HCT116 (cell line): ENCODE measurements at regions not wholly inside any gene's neighbourhood (a gene's known extent, or its start where the extent isn't known, plus 50 kb on each side); places are given as distances from the start of the nearest gene placed in this dataset.

ENCODE experiments used
- ATAC-seq: fragments of 200-7000 bp; cut with Tn5 transposase; 2 replicates; pipeline ENCODE4 v1.9.1; 2020; ENCODE audit warnings: mild to moderate bottlenecking, moderate library complexity
- BruUV-seq: library from RNA; stranded (reverse); fragments of 400-500 nt; replicated peaks from 2 replicates; lab custom pipeline; 2021; lab: Mats Ljungman, UMichigan
- CTCF ChIA-PET: fragments of 300-600 bp; sonication (Branson Sonifier 250); formaldehyde crosslinking; loops from one replicate; lab custom pipeline; 2021; ENCODE audit warnings: antibody characterized with exemption; lab: Charles Lee
- POLR2A ChIA-PET: fragments of 300-600, 350-600 bp; sonication (Branson Sonifier 250); formaldehyde crosslinking; loops from one replicate; lab custom pipeline; 2021; ENCODE audit warnings: antibody characterized with exemption; lab: Charles Lee
- RAD21 ChIA-PET, 2 experiments: fragments of 300-600 bp; sonication (Branson Sonifier 250); formaldehyde crosslinking; loops; one replicate each; lab custom pipeline; 2023; ENCODE audit warnings: low total read pairs in 2 of 2; ENCODE audit not compliant: uncharacterized antibody in 2 of 2, unreplicated experiment in 2 of 2, low non-redundant PET in 1 of 2; lab: Charles Lee
- DNase-seq: peaks from one replicate; pipeline ENCODE4 v3.0.0-alpha.2; 2010; ENCODE audit warnings: low read depth, low spot score
- H2AFZ ChIP-seq: fragments of 200-600 bp; shearing (Covaris generic), sonication (generic); 2 replicates; pipeline ENCODE4 v1.6.1; 2017; ENCODE audit warnings: low read depth, mixed run types, mixed read lengths, antibody characterized with exemption, low read length; ENCODE audit not compliant: poor library complexity, severe bottlenecking
- H3K27ac ChIP-seq: 2 replicates; pipeline ENCODE4 v1.5.1; 2012; ENCODE audit warnings: low read depth, low read length
- H3K27me3 ChIP-seq: fragments of 200-600 bp; sonication (generic); 2 replicates; pipeline ENCODE4 v1.6.1; 2016; ENCODE audit warnings: mixed run types, low read length, mixed read lengths; ENCODE audit not compliant: insufficient read depth
- H3K36me3 ChIP-seq, 2 experiments: fragments of 200-500 bp in 1 of 2; fragments of 200-600 bp in 1 of 2; sonication (Bioruptor generic) in 1 of 2; sonication (generic) in 1 of 2; 2 replicates each; pipeline versions ENCODE4 v1.5.1 to v1.6.1; 2014 to 2016; ENCODE audit warnings: low read length in 2 of 2, inconsistent platforms in 1 of 2, mixed read lengths in 1 of 2, mixed run types in 1 of 2; ENCODE audit not compliant: insufficient read depth in 2 of 2, control insufficient read depth in 1 of 2
- H3K4me1 ChIP-seq, 2 experiments: fragments of 200-600 bp in 1 of 2; sonication (generic) in 1 of 2; 2 replicates each; pipeline versions ENCODE4 v1.5.1 to v1.6.1; 2012 to 2017; ENCODE audit warnings: low read length in 2 of 2, inconsistent platforms in 1 of 2, mild to moderate bottlenecking in 1 of 2, mixed read lengths in 1 of 2, mixed run types in 1 of 2, moderate library complexity in 1 of 2; ENCODE audit not compliant: insufficient read depth in 2 of 2, control insufficient read depth in 1 of 2
- H3K4me2 ChIP-seq: fragments of 200-600 bp; sonication (generic); 2 replicates; pipeline ENCODE4 v1.6.1; 2017; ENCODE audit warnings: mixed run types, low read length, mixed read lengths
- H3K4me3 ChIP-seq, 2 experiments: fragments of 200-600 bp in 1 of 2; sonication (generic) in 1 of 2; replicated peaks in 1 of 2; 2 replicates each; pipeline ENCODE4 v1.5.1; 2011 to 2016; ENCODE audit warnings: low read length in 2 of 2, control low read depth in 1 of 2, low read depth in 1 of 2, mild to moderate bottlenecking in 1 of 2, mixed read lengths in 1 of 2, mixed run types in 1 of 2
- H3K79me2 ChIP-seq: fragments of 200-600 bp; sonication (generic); 2 replicates; pipeline ENCODE4 v1.6.1; 2017; ENCODE audit warnings: mild to moderate bottlenecking, mixed run types, low read length, moderate library complexity, mixed read lengths; ENCODE audit not compliant: insufficient read depth
- H3K9ac ChIP-seq: fragments of 200-600 bp; sonication (generic); 2 replicates; pipeline ENCODE4 v1.6.1; 2016; ENCODE audit warnings: low read length, mixed read lengths
- H3K9me2 ChIP-seq: fragments of 200-600 bp; sonication (generic), shearing (Covaris generic); 2 replicates; pipeline ENCODE4 v1.6.1; 2017; ENCODE audit warnings: mixed run types, mild to moderate bottlenecking, moderate library complexity; ENCODE audit not compliant: insufficient read depth
- H3K9me3 ChIP-seq, 2 experiments: fragments of 200-500 bp in 1 of 2; fragments of 200-600 bp in 1 of 2; sonication (Bioruptor generic) in 1 of 2; sonication (generic) in 1 of 2; 2 replicates each; pipeline ENCODE4 v1.6.1; 2014 to 2017; ENCODE audit warnings: low read length in 2 of 2, mixed read lengths in 2 of 2, inconsistent platforms in 1 of 2, low read depth in 1 of 2, mild to moderate bottlenecking in 1 of 2, mixed run types in 1 of 2, moderate library complexity in 1 of 2; ENCODE audit not compliant: control insufficient read depth in 1 of 2, insufficient read depth in 1 of 2
- H4K20me1 ChIP-seq: fragments of 200-600 bp; sonication (generic), shearing (Covaris generic); 2 replicates; pipeline ENCODE4 v1.6.1; 2017; ENCODE audit warnings: mixed run types, mild to moderate bottlenecking, moderate library complexity; ENCODE audit not compliant: insufficient read depth
- EZH2 ChIP-seq: fragments of 200-600 bp; sonication (generic); IDR thresholded peaks from 2 replicates; pipeline ENCODE4 v1.6.1; 2017; ENCODE audit warnings: antibody characterized with exemption, mixed run types
- EZH2phosphoT487 ChIP-seq: fragments of 200-600 bp; IDR thresholded peaks from 2 replicates; pipeline ENCODE4 v1.6.1; 2018; ENCODE audit warnings: antibody characterized with exemption, borderline replicate concordance
- POLR2A ChIP-seq: IDR thresholded peaks from 2 replicates; pipeline ENCODE4 v1.7.0; 2011; ENCODE audit warnings: borderline replicate concordance; ENCODE audit not compliant: insufficient read depth, insufficient read length; ENCODE audit errors: extremely low read depth
- SIN3A ChIP-seq: IDR thresholded peaks from 2 replicates; pipeline ENCODE4 v1.6.1; 2012; ENCODE audit warnings: low read depth
- TCF7L2 ChIP-seq: IDR thresholded peaks from 2 replicates; pipeline ENCODE4 v1.7.0; 2011; ENCODE audit warnings: borderline replicate concordance, inconsistent platforms; ENCODE audit not compliant: insufficient read depth, insufficient read length; ENCODE audit errors: extremely low read depth
- YY1 ChIP-seq: IDR thresholded peaks from 2 replicates; pipeline ENCODE4 v1.6.1; 2011; ENCODE audit warnings: low read length, low read depth, moderate library complexity, mild to moderate bottlenecking; ENCODE audit not compliant: insufficient replicate concordance; ENCODE audit errors: extremely low read depth
- ZFX ChIP-seq: fragments of 450-650 bp; IDR thresholded peaks from 2 replicates; pipeline ENCODE4 v1.6.1; 2017
- intact Hi-C: fragments of 100-400 bp; cut with micrococcal nuclease; formaldehyde crosslinking; loops from 2 replicates; pipeline ENCODE4 v1.10.0; 2022
- TF ChIP-seq, protein P1 (sequence below): IDR thresholded peaks from 2 replicates; pipeline ENCODE4 v1.6.1; 2012
- TF ChIP-seq, protein P2 (sequence below): IDR thresholded peaks from 2 replicates; pipeline ENCODE4 v1.6.1; 2012
- TF ChIP-seq, protein P3 (sequence below), 3 experiments: fragments of 200-600 bp in 1 of 3; sonication (generic) in 1 of 3; IDR thresholded peaks in 2 of 3; conservative IDR thresholded peaks in 1 of 3; 2 replicates each; pipeline ENCODE4 v1.5.1; 2012 to 2017; ENCODE audit warnings: low read depth in 2 of 3, low read length in 2 of 3, antibody characterized with exemption in 1 of 3, borderline replicate concordance in 1 of 3, control low read depth in 1 of 3, mild to moderate bottlenecking in 1 of 3, mixed read lengths in 1 of 3, mixed run types in 1 of 3, moderate library complexity in 1 of 3; ENCODE audit not compliant: insufficient read depth in 1 of 3

DNA sequence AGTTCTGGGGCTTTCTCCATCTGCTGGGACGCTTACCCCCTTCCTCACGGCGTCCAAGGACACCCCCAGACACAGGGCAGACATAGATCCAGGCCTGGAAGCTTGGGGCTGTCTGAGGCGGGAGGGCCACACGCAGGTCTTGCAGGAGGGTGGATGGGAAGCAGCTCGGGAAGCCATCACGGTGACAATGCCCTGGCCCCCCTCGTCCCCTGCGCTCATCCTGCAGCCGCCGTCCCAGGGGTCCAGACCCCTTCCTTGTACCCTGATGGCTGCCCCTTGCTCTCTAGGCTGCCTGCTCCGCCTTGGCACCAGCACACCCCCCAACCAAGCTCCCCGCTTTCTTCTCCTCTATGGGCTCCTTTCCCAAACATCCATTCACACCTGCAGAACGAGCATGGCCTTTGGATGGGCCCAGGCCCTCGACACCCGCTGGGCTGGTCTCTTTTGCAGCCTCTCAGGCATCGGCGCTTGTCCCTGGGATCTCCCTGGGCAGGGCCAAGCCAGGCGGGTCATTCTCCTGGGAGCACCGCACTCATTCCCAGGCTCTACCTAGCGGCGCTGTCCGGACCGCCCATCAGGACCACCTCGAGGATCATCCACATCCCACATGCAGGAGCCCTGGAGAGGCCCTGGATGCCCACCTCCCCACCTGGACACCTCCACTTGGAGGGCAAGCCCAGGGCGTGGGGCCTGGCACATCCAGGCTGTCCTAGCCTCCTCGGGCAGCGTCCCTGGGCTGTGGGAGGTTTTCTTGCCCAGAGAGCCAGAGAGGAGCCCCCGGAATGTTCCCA lies 274.9 kb downstream of the NDUFA10 start:
- Histone ChIP-seq H2AFZ (no peak overlapping the region), H3K36me3 (no peaks in the 10 kb centered on the region), H3K79me2 (no peaks in the 10 kb centered on the region), H3K9me2 (no peaks in the 10 kb centered on the region), H4K20me1 (no peaks in the 10 kb centered on the region), H3K4me3 (no peak overlapping the region), H3K4me1 (no peaks in the 10 kb centered on the region), H3K27me3 (no peaks in the 10 kb centered on the region; the same call in 1 of the 2 replicates), H3K4me2 (no peak overlapping the region), H3K9me3 (no peaks in the 10 kb centered on the region), H3K27ac (no peak overlapping the region), H3K9ac (no peak overlapping the region)
- no TSS peak for BruUV-seq
- ChIA-PET CTCF (no interaction called here), RAD21 (no interaction called here), POLR2A (no interaction called here)
- intact Hi-C loops = no loop called here
- no peak for TF ChIP-seq EZH2
- TF ChIP-seq, protein P1, sequence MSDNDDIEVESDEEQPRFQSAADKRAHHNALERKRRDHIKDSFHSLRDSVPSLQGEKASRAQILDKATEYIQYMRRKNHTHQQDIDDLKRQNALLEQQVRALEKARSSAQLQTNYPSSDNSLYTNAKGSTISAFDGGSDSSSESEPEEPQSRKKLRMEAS = no peak
- no peak for TF ChIP-seq TCF7L2
- TF ChIP-seq EZH2phosphoT487 = no peak
- no peak for TF ChIP-seq SIN3A
- TF ChIP-seq ZFX = no peak
- TF ChIP-seq POLR2A = no peak
- no peak for TF ChIP-seq YY1
- TF ChIP-seq, protein P2, sequence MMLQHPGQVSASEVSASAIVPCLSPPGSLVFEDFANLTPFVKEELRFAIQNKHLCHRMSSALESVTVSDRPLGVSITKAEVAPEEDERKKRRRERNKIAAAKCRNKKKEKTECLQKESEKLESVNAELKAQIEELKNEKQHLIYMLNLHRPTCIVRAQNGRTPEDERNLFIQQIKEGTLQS = no peak
- TF ChIP-seq, protein P3, sequence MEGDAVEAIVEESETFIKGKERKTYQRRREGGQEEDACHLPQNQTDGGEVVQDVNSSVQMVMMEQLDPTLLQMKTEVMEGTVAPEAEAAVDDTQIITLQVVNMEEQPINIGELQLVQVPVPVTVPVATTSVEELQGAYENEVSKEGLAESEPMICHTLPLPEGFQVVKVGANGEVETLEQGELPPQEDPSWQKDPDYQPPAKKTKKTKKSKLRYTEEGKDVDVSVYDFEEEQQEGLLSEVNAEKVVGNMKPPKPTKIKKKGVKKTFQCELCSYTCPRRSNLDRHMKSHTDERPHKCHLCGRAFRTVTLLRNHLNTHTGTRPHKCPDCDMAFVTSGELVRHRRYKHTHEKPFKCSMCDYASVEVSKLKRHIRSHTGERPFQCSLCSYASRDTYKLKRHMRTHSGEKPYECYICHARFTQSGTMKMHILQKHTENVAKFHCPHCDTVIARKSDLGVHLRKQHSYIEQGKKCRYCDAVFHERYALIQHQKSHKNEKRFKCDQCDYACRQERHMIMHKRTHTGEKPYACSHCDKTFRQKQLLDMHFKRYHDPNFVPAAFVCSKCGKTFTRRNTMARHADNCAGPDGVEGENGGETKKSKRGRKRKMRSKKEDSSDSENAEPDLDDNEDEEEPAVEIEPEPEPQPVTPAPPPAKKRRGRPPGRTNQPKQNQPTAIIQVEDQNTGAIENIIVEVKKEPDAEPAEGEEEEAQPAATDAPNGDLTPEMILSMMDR (IDR thresholded peaks at IDR 0.05 in 2 of 3, conservative IDR thresholded peaks at IDR 0.05 in 1 of 3; ENCODE audit: borderline replicate concordance in 1 of 3, insufficient read depth in 1 of 3, low read depth in 2 of 3, low read length in 2 of 3) = no peak
- DNase-seq (no peak), ATAC-seq (no peak)
